ENCODE measurements at regions not wholly inside any gene's neighbourhood (a gene's known extent, or its start where the extent isn't known, plus 50 kb on each side); places are given as distances from the start of the nearest gene placed in this dataset.

- DNase-seq (ENCODE audit: insufficient read length, low spot score) (no peak), FAIRE-seq (no peak)
- TF ChIP-seq POLR2AphosphoS5 (IDR thresholded peaks at IDR 0.05; ENCODE audit: low read depth, low read length) (no peak), PAX5 (IDR thresholded peaks at IDR 0.05; ENCODE audit: insufficient read depth, low read length, severe bottlenecking) (no peak), POLR2A (IDR thresholded peaks at IDR 0.05; ENCODE audit: low read depth, low read length) (no peak), TAF1 (IDR thresholded peaks at IDR 0.05; ENCODE audit: low read depth, low read length) (no peak), POU2F2 (IDR thresholded peaks at IDR 0.05; ENCODE audit: low read depth, low read length) (no peak), SPI1 (IDR thresholded peaks at IDR 0.05; ENCODE audit: low read depth, low read length) (no peak)
Measured at GRCh38 chr12:74953697-74954096, 255.9 kb downstream of the KCNC2 start.

GRCh38 chr12:74957231-74957630, 252.4 kb downstream of the KCNC2 start:
- FAIRE-seq, result no peak
- no peak for TF ChIP-seq POLR2AphosphoS5 (IDR thresholded peaks at IDR 0.05; ENCODE audit: low read depth, low read length)

GRCh38 chr12:74957634-74958033, 252.0 kb downstream of the KCNC2 start:
- FAIRE-seq (no peak), DNase-seq (ENCODE audit: insufficient read length, low spot score) (no peak)
- TF ChIP-seq POU2F2 (IDR thresholded peaks at IDR 0.05; ENCODE audit: low read depth, low read length), result no peak
- no peak for TF ChIP-seq PAX5 (IDR thresholded peaks at IDR 0.05; ENCODE audit: insufficient read depth, low read length, severe bottlenecking)
- no peak for TF ChIP-seq TAF1 (IDR thresholded peaks at IDR 0.05; ENCODE audit: low read depth, low read length)
- TF ChIP-seq POLR2A (IDR thresholded peaks at IDR 0.05; ENCODE audit: low read depth, low read length), result no peak
- TF ChIP-seq SPI1 (IDR thresholded peaks at IDR 0.05; ENCODE audit: low read depth, low read length), result no peak
- TF ChIP-seq POLR2AphosphoS5 (IDR thresholded peaks at IDR 0.05; ENCODE audit: low read depth, low read length), result no peak

More at GRCh38 chr12:74957231-74957630, 252.4 kb downstream of the KCNC2 start:
- no peak for DNase-seq (ENCODE audit: insufficient read length, low spot score)

GRCh38 chr12:74959657-74960056, 250.0 kb downstream of the KCNC2 start:
- no peak for DNase-seq (ENCODE audit: insufficient read length, low spot score)
- no peak for FAIRE-seq
- no peak for TF ChIP-seq SPI1 (IDR thresholded peaks at IDR 0.05; ENCODE audit: low read depth, low read length)
- TF ChIP-seq POLR2AphosphoS5 (IDR thresholded peaks at IDR 0.05; ENCODE audit: low read depth, low read length), result no peak
- TF ChIP-seq PAX5 (IDR thresholded peaks at IDR 0.05; ENCODE audit: insufficient read depth, low read length, severe bottlenecking), result no peak
- no peak for TF ChIP-seq POLR2A (IDR thresholded peaks at IDR 0.05; ENCODE audit: low read depth, low read length)
- TF ChIP-seq TAF1 (IDR thresholded peaks at IDR 0.05; ENCODE audit: low read depth, low read length), result no peak
- no peak for TF ChIP-seq POU2F2 (IDR thresholded peaks at IDR 0.05; ENCODE audit: low read depth, low read length)

GRCh38 chr12:74963304-74963703, 246.3 kb downstream of the KCNC2 start:
- no peak for DNase-seq (ENCODE audit: insufficient read length, low spot score)
- no peak for FAIRE-seq
- TF ChIP-seq POLR2AphosphoS5 (IDR thresholded peaks at IDR 0.05; ENCODE audit: low read depth, low read length) (no peak), TAF1 (IDR thresholded peaks at IDR 0.05; ENCODE audit: low read depth, low read length) (no peak), PAX5 (IDR thresholded peaks at IDR 0.05; ENCODE audit: insufficient read depth, low read length, severe bottlenecking) (no peak), POU2F2 (IDR thresholded peaks at IDR 0.05; ENCODE audit: low read depth, low read length) (no peak), SPI1 (IDR thresholded peaks at IDR 0.05; ENCODE audit: low read depth, low read length) (no peak), POLR2A (IDR thresholded peaks at IDR 0.05; ENCODE audit: low read depth, low read length) (no peak)

GRCh38 chr12:74963867-74964331, 245.7 kb downstream of the KCNC2 start:
- no peak for DNase-seq (ENCODE audit: insufficient read length, low spot score)
- no peak for FAIRE-seq
- no peak for TF ChIP-seq SPI1 (IDR thresholded peaks at IDR 0.05; ENCODE audit: low read depth, low read length)
- no peak for TF ChIP-seq TAF1 (IDR thresholded peaks at IDR 0.05; ENCODE audit: low read depth, low read length)
- no peak for TF ChIP-seq POLR2AphosphoS5 (IDR thresholded peaks at IDR 0.05; ENCODE audit: low read depth, low read length)
- TF ChIP-seq POLR2A (IDR thresholded peaks at IDR 0.05; ENCODE audit: low read depth, low read length), result no peak
- TF ChIP-seq POU2F2 (IDR thresholded peaks at IDR 0.05; ENCODE audit: low read depth, low read length), result no peak
- no peak for TF ChIP-seq PAX5 (IDR thresholded peaks at IDR 0.05; ENCODE audit: insufficient read depth, low read length, severe bottlenecking)

- TF ChIP-seq POLR2A (IDR thresholded peaks at IDR 0.05; ENCODE audit: low read depth, low read length) (no peak), PAX5 (IDR thresholded peaks at IDR 0.05; ENCODE audit: insufficient read depth, low read length, severe bottlenecking) (no peak), POLR2AphosphoS5 (IDR thresholded peaks at IDR 0.05; ENCODE audit: low read depth, low read length) (no peak), POU2F2 (IDR thresholded peaks at IDR 0.05; ENCODE audit: low read depth, low read length) (no peak), TAF1 (IDR thresholded peaks at IDR 0.05; ENCODE audit: low read depth, low read length) (no peak), SPI1 (IDR thresholded peaks at IDR 0.05; ENCODE audit: low read depth, low read length) (no peak)
- DNase-seq (ENCODE audit: insufficient read length, low spot score), result no peak
- no peak for FAIRE-seq
Measured at GRCh38 chr12:74964390-74964789, 245.2 kb downstream of the KCNC2 start.

GRCh38 chr12:74971201-74971600, 238.4 kb downstream of the KCNC2 start:
- DNase-seq (ENCODE audit: insufficient read length, low spot score) (no peak), FAIRE-seq (no peak)
- TF ChIP-seq TAF1 (IDR thresholded peaks at IDR 0.05; ENCODE audit: low read depth, low read length) (no peak), PAX5 (IDR thresholded peaks at IDR 0.05; ENCODE audit: insufficient read depth, low read length, severe bottlenecking) (no peak), POU2F2 (IDR thresholded peaks at IDR 0.05; ENCODE audit: low read depth, low read length) (no peak), POLR2A (IDR thresholded peaks at IDR 0.05; ENCODE audit: low read depth, low read length) (no peak), POLR2AphosphoS5 (IDR thresholded peaks at IDR 0.05; ENCODE audit: low read depth, low read length) (no peak), SPI1 (IDR thresholded peaks at IDR 0.05; ENCODE audit: low read depth, low read length) (no peak)

- DNase-seq (ENCODE audit: insufficient read length, low spot score) (no peak), FAIRE-seq (no peak)
- TF ChIP-seq TAF1 (IDR thresholded peaks at IDR 0.05; ENCODE audit: low read depth, low read length) (no peak), PAX5 (IDR thresholded peaks at IDR 0.05; ENCODE audit: insufficient read depth, low read length, severe bottlenecking) (no peak)
Measured at GRCh38 chr12:74977832-74978481, 231.7 kb downstream of the KCNC2 start.

- FAIRE-seq (no peak), DNase-seq (ENCODE audit: insufficient read length, low spot score) (no peak)
- TF ChIP-seq PAX5 (IDR thresholded peaks at IDR 0.05; ENCODE audit: insufficient read depth, low read length, severe bottlenecking), result no peak
- TF ChIP-seq TAF1 (IDR thresholded peaks at IDR 0.05; ENCODE audit: low read depth, low read length), result no peak
- TF ChIP-seq SPI1 (IDR thresholded peaks at IDR 0.05; ENCODE audit: low read depth, low read length), result no peak
- no peak for TF ChIP-seq POU2F2 (IDR thresholded peaks at IDR 0.05; ENCODE audit: low read depth, low read length)
- TF ChIP-seq POLR2A (IDR thresholded peaks at IDR 0.05; ENCODE audit: low read depth, low read length), result no peak
- no peak for TF ChIP-seq POLR2AphosphoS5 (IDR thresholded peaks at IDR 0.05; ENCODE audit: low read depth, low read length)
Measured at GRCh38 chr12:74980510-74980909, 229.1 kb downstream of the KCNC2 start.
